ENCODE measurements at regions not wholly inside any gene's neighbourhood (a gene's known extent, or its start where the extent isn't known, plus 50 kb on each side); places are given as distances from the start of the nearest gene placed in this dataset.
"Not testable (repeated sequence)": the region's sequence is repeated elsewhere in the genome, so short reads cannot be mapped to it uniquely, and the experiment has no call there.

- no peak for DNase-seq (ENCODE audit: low read depth in 2 of 3, low spot score in 1 of 3)
Observed at GRCh38 chr11:24226606-24227005, 270.2 kb upstream of the LUZP2 start.

GRCh38 chr11:24233041-24233440, 263.8 kb upstream of the LUZP2 start:
- no peak for DNase-seq (ENCODE audit: low read depth in 2 of 3, low spot score in 1 of 3)

- DNase-seq (ENCODE audit: low read depth in 2 of 3, low spot score in 1 of 3) = no peak
Observed at GRCh38 chr11:24234822-24235508, 261.9 kb upstream of the LUZP2 start.

GRCh38 chr11:24238771-24239645, 257.8 kb upstream of the LUZP2 start:
- no peak for DNase-seq (ENCODE audit: low read depth in 2 of 3, low spot score in 1 of 3)

GRCh38 chr11:24239930-24240329, 256.9 kb upstream of the LUZP2 start:
- DNase-seq (ENCODE audit: low read depth in 2 of 3, low spot score in 1 of 3) = no peak

GRCh38 chr11:24240496-24241175, 256.2 kb upstream of the LUZP2 start:
- DNase-seq (ENCODE audit: low read depth in 2 of 3, low spot score in 1 of 3) = no peak

- DNase-seq (ENCODE audit: low read depth in 2 of 3, low spot score in 1 of 3) = no peak
Observed at GRCh38 chr11:24246715-24247114, 250.1 kb upstream of the LUZP2 start.

- DNase-seq (ENCODE audit: low read depth in 2 of 3, low spot score in 1 of 3) = no peak
Observed at GRCh38 chr11:24247846-24248245, 249.0 kb upstream of the LUZP2 start.

GRCh38 chr11:24249921-24250320, 246.9 kb upstream of the LUZP2 start:
- DNase-seq (ENCODE audit: low read depth in 2 of 3, low spot score in 1 of 3) = no peak

- no peak for DNase-seq (ENCODE audit: low read depth in 2 of 3, low spot score in 1 of 3)
Observed at GRCh38 chr11:24253237-24253760, 243.6 kb upstream of the LUZP2 start.

- DNase-seq (ENCODE audit: low read depth in 2 of 3, low spot score in 1 of 3) = no peak
Observed at GRCh38 chr11:24264868-24265267, 232.0 kb upstream of the LUZP2 start.

GRCh38 chr11:24267014-24267413, 229.8 kb upstream of the LUZP2 start:
- no peak for DNase-seq (ENCODE audit: low read depth in 2 of 3, low spot score in 1 of 3)

GRCh38 chr11:24271798-24272197, 225.1 kb upstream of the LUZP2 start:
- DNase-seq (ENCODE audit: low read depth in 2 of 3, low spot score in 1 of 3) = no peak

- not testable (repeated sequence) for DNase-seq (ENCODE audit: low read depth in 2 of 3, low spot score in 1 of 3)
Observed at GRCh38 chr11:24274214-24274781, 222.6 kb upstream of the LUZP2 start.

GRCh38 chr11:24286238-24286637, 210.6 kb upstream of the LUZP2 start:
- DNase-seq (ENCODE audit: low read depth in 2 of 3, low spot score in 1 of 3) = no peak

- DNase-seq (ENCODE audit: low read depth in 2 of 3, low spot score in 1 of 3) = no peak
Observed at GRCh38 chr11:24289301-24289700, 207.6 kb upstream of the LUZP2 start.

GRCh38 chr11:24293964-24294363, 202.9 kb upstream of the LUZP2 start:
- DNase-seq (ENCODE audit: low read depth in 2 of 3, low spot score in 1 of 3) = no peak

GRCh38 chr11:24295360-24295759, 201.5 kb upstream of the LUZP2 start:
- no peak for DNase-seq (ENCODE audit: low read depth in 2 of 3, low spot score in 1 of 3)

GRCh38 chr11:24297461-24297860, 199.4 kb upstream of the LUZP2 start:
- no peak for DNase-seq (ENCODE audit: low read depth in 2 of 3, low spot score in 1 of 3)

GRCh38 chr11:24298146-24298545, 198.7 kb upstream of the LUZP2 start:
- DNase-seq (ENCODE audit: low read depth in 2 of 3, low spot score in 1 of 3) = no peak

GRCh38 chr11:24311974-24312373, 184.9 kb upstream of the LUZP2 start:
- DNase-seq (ENCODE audit: low read depth in 2 of 3, low spot score in 1 of 3) = no peak

All from stimulated activated CD4-positive, alpha-beta T cell treated with anti-CD3 and anti-CD28 coated beads, Interleukin-12 subunit alpha, Interleukin-12 subunit beta, amount 100 ng/mL, for 48 hours (primary cell).